DMS114 treated with DMSO at 0.1 percent for 48 hours (cell line): ENCODE measurements at regions not wholly inside any gene's neighbourhood (a gene's known extent, or its start where the extent isn't known, plus 50 kb on each side); places are given as distances from the start of the nearest gene placed in this dataset.
"Not testable (repeated sequence)": the region's sequence is repeated elsewhere in the genome, so short reads cannot be mapped to it uniquely, and the experiment has no call there.

Experiments used
- DNase-seq: peaks from one replicate; lab custom pipeline; 2025; ENCODE audit not compliant: unreplicated experiment; lab: John Stamatoyannopoulos, UW

- DNase-seq = no peak
These were observed 112.3 kb upstream of the SETBP1 start for GRCh38 chr18:44568342-44568741.

DNA sequence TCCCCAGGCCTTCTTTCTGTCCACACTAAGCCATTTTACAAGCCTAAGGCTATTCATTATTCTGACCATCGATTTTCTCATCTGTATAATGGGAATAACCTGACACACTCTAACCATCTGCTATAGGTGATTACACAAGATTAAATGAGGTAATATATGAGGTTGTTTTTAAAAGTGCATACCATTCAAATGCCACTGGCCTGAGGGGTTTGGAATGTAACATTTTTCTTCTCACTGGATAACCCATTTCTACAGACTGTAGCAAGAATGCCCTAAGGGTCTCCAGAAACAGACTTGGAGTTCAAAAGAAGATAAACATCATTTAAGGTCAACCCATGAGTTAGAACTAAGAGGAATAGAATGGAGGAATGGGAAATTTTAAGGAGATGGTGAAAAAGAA lies 111.7 kb upstream of the SETBP1 start:
- DNase-seq = no peak

DNA sequence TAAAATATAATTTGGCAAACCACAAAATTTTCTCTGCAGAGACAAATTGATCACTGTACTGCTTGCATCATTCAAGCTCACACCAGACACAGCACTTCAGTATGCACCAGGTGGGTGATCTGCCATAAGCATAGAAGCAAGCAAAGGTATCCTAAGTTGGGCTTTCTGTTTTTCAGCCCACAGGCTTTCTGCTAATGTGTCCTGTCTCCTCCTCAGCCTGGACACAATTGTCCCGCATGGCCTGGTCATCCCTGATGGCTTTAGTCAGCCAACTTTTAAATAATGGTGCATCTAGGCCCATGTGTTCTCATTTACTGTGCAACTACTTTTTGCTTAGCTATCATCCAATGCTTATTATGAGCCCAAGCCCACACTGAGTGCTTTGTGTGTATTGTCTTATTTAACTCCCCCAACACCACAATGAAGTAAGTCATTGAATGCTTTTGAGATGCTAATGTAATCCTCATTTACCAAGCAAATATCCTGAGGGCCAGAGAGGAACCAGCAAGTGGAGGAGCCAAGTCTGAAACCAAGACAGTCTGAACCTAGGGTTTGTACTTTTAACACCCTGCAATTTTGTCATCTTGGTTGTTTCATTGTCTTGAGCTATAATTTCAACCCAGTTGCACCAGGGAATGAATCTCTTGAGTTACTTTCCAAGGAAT lies 111.2 kb upstream of the SETBP1 start:
- DNase-seq = no peak

DNA sequence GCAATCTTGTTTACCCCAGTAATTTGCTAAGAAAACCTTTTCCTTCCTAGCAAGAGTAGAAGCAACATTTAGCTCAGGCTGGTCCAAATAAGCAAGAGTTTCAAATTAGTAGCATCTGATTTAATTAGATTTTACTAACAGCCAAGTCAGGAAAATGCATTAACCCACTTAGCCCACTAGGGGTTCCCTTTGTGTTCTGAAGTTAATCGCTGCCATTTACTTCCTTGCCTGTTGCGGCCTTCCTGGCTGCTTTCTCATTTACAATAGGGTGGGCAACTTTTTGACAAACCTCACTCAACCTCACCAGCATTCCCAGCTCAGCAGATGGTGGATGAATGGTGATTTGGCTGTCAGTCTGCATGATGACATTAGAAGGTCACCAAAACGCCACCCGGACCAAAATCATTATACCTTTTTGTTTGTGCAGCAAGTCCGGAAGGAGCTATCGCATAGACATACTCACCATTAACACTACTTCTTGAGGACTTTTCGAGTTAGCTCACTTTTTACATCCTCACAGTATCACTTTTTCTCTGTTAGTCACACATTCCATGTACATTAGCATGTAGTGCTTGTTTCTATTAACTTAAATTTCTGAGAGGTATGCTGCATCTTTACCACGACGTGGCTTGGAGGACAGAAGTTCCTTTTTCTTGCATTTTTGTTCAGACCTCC lies 101.5 kb upstream of the SETBP1 start:
- no peak for DNase-seq

DNA sequence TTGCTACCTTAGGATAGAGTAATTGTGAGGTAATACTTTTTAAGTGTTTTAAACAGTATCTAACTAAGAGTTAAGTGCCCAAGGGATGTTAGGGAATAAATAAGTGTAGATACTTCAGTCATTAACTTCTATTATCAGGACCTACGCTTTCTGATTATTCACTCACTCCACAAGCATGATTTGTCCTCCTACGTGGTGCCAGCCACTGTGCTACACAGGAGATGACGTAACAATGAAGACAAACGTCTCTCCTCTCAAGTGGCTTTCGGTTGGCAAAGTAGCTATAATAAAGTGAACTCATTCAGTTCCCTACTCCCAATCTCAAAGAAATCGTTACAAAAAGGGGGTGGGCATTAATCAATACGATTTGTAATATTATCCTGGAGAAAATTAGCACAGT lies 100.9 kb upstream of the SETBP1 start:
- DNase-seq = no peak

GRCh38 chr18:44580159-44580558 lies 100.5 kb upstream of the SETBP1 start:
- DNase-seq = no peak

- not testable (repeated sequence) for DNase-seq
These were observed 99.9 kb upstream of the SETBP1 start for GRCh38 chr18:44580782-44581181.

- DNase-seq = no peak
These were observed 98.2 kb upstream of the SETBP1 start for GRCh38 chr18:44582456-44582855.

- DNase-seq = no peak
These were observed 95.8 kb upstream of the SETBP1 start for GRCh38 chr18:44584900-44585299.

- DNase-seq = no peak
These were observed 93.7 kb upstream of the SETBP1 start for GRCh38 chr18:44586782-44587524.

DNA sequence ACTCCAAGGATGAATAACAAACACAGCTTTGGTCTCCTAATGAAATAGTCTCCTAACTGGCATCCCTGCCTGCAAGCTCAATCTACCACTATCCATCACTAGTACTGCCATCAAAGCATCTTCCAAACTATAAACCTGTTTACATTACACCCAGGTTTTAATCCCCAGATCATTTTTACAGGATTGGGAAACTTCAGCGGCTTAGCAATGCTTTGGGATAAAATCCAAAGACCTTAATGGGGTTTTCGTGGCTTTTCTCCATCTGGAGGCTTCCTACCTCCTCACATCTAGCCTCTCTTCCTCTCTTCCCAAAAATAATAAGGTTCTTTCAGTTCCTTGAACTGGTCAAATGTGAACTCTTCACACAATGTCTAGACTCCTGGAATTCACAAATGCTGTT lies 92.2 kb upstream of the SETBP1 start:
- DNase-seq = no peak

- DNase-seq = no peak
These were observed 90.9 kb upstream of the SETBP1 start for GRCh38 chr18:44589693-44590355.

DNA sequence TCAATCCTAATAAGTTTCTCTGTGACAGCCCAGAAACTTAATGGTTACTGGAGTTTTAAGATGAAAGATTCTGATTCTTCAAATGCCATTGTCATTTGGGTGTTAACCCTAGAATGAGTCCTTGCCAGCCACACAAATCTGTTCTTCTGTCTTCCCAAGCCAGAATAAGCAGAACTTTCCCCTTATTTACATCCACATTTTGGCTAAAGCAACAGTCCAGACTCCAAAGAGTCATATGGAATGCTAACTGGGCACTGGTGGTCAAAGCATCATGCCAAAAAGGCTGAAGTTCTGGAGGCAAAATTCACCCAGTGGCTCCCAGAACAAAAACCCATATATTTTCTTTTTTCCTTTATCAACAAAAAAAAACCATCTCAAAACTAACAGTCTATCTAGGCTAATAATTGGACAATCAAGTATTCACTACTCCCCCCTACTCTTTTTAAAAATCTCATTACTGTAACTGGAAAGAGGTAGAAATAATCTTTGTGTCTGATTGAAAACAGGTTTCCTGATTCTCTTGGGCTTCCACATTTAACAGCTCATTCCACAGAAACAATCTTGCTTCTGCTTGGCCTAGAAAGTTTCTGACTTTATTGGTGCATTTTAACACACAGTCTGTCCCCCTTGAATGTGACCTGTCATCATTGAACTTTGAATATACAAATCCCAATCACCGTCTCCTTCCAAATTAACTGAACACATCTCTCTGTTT lies 89.6 kb upstream of the SETBP1 start:
- DNase-seq = no peak

- DNase-seq = no peak
These were observed 88.0 kb upstream of the SETBP1 start for GRCh38 chr18:44592639-44593038.

GRCh38 chr18:44594799-44595467 lies 85.8 kb upstream of the SETBP1 start:
- DNase-seq = no peak

GRCh38 chr18:44597797-44598196 lies 82.9 kb upstream of the SETBP1 start:
- no peak for DNase-seq

GRCh38 chr18:44598514-44598913 lies 82.2 kb upstream of the SETBP1 start:
- DNase-seq = no peak

DNA sequence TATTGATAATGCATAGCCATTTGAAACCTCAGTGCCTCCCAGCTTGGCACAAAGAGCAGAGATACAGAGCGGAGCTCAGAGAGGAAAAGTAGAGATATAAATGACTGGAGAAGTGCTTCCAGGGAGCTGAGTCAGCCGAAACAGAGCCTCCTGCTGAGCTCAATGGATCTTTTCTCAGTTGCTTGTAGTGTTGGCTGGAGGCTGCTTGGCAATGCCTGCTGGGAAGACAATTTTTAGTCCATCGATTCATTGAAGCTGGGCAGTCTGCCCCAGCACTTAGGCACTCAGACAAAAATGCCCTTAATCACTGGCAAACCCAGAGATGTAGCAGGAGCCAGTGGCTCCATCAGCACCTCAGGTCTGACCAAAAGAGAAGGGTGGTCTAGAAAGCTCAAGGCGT lies 81.3 kb upstream of the SETBP1 start:
- DNase-seq = no peak

- DNase-seq = no peak
These were observed 79.2 kb upstream of the SETBP1 start for GRCh38 chr18:44601447-44601846.

DNA sequence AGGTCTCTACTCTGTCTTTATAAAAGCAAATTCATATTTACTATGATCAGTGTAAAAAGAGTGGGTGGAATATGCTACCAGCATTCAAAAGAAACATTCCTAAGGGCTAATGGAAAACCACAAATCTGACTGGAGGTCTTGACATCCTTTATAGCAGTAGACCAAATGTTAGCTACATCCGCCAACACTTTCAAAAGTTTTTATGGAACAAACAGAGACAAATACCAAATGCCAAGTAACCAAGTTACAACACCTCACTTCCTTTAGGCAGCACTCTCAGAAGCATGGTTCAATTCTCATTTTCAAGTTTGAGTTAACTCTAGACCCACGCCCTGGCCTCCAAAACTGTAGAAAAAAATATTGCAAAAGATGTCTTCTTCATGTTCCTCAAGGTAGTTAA lies 78.3 kb upstream of the SETBP1 start:
- no peak for DNase-seq

DNA sequence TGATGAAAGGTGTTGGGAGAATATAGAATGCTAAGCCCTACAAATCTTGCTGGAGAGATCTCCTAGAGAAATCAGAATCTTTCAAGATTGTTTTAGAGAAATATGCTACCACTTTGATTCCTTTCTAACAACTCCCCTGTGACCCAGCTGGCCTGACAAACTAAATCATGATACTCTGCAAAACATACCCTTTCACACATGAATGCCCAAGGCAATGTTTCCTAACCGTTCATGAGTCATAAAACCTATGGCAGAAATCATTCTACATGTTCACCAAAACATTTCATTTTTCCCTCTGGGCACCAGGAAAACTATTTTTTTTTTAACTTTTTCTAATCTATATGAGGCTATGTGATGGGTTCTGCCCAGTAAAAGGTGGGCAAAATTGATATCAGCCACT lies 77.8 kb upstream of the SETBP1 start:
- DNase-seq = no peak
